NCI-H1092 (cell line): ENCODE measurements at regions not wholly inside any gene's neighbourhood (a gene's known extent, or its start where the extent isn't known, plus 50 kb on each side); places are given as distances from the start of the nearest gene placed in this dataset.

Source experiments
- DNase-seq: peaks from one replicate; lab custom pipeline; 2025; lab: John Stamatoyannopoulos, UW

- DNase-seq = no peak
Measured at GRCh38 chr7:96484845-96485244, 162.9 kb upstream of the SLC25A13 start.

GRCh38 chr7:96484091-96484490 is 162.2 kb upstream of the SLC25A13 start:
- DNase-seq = no peak

DNA sequence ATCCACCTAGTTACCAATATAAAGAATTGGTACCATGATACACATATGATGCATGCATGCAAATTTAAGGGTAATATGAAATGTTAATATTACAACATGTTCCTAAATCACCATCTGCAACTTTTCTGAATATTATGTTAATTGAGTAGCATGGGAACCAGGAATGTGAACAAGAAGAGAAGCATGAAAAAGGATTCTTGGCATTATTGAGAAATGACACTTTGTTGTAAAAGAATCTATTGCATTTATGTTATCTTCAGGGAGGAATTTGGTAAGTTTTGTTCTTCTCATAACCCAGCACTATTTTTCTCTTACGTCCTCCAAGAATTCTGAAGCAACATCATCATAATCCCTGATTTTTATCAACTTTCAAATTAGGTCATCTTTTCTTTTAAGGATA is 159.9 kb upstream of the SLC25A13 start:
- DNase-seq = no peak

GRCh38 chr7:96479015-96479645 is 157.2 kb upstream of the SLC25A13 start:
- no peak for DNase-seq

DNA sequence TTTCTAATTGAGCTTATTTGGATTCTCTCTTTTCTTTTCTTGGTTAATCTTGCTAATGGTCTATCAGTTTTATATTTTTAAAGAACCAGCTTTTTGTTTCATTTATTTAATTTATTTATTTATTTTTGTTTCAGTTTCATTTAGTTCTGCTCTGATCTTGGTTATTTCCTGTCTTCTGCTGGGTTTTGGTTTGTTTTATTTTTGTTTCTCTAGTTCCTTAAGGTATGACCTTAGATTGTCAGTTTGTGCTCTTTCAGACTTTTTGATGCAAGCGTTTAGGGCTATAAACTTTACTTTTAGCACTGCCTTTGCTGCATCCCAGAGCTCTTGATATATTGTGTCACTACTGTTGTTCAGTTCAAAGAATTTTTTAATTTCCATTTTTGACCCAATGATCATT is 149.7 kb upstream of the SLC25A13 start:
- DNase-seq = no peak

DNA sequence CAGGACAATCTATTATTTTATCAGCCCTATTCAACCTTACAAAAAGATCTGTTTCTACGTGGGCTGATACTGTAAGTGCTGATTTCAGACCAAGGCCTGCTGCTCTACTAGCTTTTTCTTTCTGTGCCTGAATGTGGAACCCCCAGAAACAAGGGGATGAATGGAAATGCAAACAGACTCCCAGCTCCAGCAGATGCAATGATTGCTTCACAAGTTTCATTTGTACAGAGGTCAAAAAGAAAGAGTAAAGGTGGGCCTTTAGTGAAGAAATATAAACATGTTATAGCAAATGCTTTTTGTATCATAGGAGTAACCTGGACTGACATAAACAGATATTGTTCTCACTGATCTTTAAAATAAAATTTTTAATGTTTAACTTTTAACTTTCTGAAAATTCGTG is 130.2 kb upstream of the SLC25A13 start:
- no peak for DNase-seq

GRCh38 chr7:96449094-96449493 is 127.2 kb upstream of the SLC25A13 start:
- DNase-seq = no peak

DNA sequence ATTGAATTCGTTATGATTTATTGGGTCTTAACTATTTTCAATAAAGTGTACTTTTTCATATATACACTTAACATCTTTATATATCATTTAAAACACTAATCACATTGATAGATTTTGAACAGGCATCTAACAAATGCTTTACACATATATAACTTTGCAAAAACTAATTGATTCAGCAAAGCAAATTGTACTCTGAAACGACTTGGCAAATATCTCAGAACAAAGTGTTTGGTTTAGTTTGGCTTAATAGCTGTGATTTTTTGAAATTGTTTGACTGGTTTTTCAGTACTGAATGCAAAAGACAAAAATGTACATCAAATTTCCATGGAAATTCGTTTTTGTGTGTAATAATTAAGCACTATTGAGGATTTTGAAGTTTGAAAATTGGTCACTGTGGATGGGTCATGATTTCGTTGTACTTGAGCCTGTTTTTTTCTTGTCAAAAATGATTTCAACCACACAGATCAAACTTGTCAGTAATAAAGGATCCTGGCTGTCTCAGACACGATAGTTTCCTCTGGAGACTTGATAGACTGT is 125.3 kb upstream of the SLC25A13 start:
- no peak for DNase-seq

DNA sequence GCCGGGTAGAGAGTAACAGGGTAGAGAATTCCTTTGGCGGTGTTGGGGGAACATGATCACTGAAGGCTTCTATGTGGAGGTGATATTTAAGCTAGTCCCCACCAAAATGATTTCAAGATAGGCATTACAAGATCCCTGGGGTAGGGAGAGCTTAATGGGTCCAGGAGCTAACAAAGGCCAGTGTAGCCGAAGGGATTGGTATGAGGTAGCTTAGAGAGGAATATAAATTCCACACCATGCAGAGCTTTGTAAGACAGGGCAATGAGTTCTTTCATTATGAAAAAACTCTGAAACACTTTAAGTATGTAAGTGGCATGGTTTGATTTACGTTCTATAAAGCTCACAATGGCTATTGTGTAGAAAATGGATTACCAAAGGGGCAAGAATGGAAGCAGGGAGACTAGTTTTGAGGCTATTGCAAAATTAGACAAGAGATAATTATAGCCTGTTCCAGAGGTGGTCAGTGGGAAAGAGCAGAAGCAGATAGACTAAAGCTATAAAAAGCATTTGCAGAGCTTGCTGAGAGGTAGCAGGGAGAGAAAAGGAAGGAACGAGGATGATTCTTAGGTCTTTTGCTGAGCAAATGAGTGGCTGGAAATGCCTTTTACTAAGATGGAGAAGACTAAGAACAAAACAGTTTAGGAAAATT is 119.7 kb upstream of the SLC25A13 start:
- no peak for DNase-seq

- no peak for DNase-seq
Measured at GRCh38 chr7:96440328-96440727, 118.4 kb upstream of the SLC25A13 start.

GRCh38 chr7:96436880-96437279 is 115.0 kb upstream of the SLC25A13 start:
- no peak for DNase-seq

GRCh38 chr7:96430356-96430755 is 108.5 kb upstream of the SLC25A13 start:
- no peak for DNase-seq

GRCh38 chr7:96427143-96427542 is 105.2 kb upstream of the SLC25A13 start:
- DNase-seq = no peak

GRCh38 chr7:96426685-96427084 is 104.8 kb upstream of the SLC25A13 start:
- no peak for DNase-seq

GRCh38 chr7:96426027-96426426 is 104.1 kb upstream of the SLC25A13 start:
- no peak for DNase-seq

- DNase-seq = no peak
Measured at GRCh38 chr7:96424411-96424810, 102.5 kb upstream of the SLC25A13 start.

GRCh38 chr7:96422388-96422787 is 100.5 kb upstream of the SLC25A13 start:
- DNase-seq = no peak

DNA sequence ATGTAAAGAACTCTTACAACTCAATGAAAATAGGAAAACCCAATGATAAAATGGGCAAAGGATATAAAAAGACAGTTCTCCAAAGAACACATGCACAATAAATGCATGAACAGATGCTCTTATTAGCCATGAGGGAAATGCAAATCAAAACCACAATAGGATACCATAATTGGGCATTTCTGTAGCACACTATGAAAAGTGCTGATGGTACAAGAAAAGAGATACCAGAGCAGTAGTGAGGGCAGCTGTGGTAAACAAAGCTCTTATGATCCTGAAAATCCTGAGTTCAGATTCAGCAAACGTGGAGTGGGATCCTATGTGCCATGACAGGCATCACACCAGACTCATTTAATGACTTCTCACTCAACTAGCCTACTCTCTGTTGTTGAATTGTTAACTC is 96.7 kb upstream of the SLC25A13 start:
- no peak for DNase-seq

DNA sequence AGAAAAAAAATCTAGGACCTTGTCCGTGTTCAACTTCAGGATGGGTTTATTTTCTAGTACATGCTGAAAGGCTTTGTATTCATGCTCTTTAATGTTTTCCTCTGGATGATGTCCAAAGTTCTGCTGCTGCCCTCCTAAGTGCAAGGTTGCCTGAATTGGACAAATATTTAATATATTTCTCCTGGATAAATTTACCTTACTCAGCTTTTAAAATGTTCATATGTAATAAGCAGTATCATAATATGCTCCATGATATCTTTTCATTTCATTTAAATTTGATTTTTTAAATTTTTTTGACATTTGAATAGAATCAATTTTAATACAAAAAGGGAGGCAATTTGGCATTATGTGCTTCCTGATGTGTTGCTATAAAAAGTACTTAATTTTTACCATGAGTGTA is 95.9 kb upstream of the SLC25A13 start:
- no peak for DNase-seq

GRCh38 chr7:96416599-96416998 is 94.7 kb upstream of the SLC25A13 start:
- DNase-seq = no peak

DNA sequence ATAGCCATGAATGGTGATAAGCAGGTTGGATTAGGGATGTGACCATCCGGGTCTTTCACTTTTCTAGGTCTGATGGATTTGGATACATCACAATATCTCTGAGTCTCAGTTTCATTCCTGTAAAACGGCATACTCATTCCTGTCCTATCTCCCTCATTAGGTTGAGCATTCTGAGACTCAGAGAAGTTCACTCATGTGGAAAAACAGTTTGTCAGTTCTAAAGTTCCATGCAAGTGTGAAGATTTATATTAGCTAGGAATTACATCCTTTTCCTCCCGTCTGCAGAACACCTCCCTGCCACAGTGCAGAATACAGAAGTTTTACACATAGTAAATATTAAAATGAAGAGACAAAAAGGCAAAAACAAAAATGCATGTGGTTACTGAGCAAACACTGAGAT is 94.2 kb upstream of the SLC25A13 start:
- DNase-seq = no peak

DNA sequence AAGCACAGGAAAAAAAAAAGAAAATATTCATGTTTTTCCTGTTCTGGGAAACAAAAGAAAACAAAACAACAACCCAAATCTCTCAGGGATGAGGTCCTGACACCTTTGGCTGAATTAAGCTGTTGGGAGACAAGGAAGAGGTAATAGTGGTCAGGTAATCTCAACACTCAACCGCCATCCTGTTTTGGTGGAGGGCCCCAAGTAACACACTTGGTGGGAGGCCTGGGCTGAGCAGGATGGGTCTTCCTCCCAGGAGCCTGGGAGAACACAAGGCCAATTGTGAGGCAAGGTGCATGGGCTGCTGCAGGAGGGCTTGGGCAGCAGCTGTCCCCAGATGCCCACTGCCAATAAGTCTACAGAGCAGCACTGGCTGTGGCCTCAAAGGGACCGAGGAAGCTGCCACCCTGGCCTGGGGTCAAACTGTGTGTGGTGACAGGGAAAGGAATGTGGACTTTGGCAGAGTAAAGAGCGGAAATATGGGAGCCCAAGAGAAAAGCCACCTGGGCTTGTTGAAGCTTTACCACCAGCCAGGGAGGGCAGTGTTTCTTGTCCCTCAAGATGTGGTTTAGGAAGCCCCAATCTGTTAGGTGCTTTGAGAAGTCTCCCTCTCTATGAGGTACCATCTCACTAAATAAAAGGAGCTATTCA is 93.5 kb upstream of the SLC25A13 start:
- DNase-seq = no peak

GRCh38 chr7:96414931-96415292 is 93.0 kb upstream of the SLC25A13 start:
- peak; percentile 85 for DNase-seq
